HG03135 (cell line): ENCODE measurements at regions not wholly inside any gene's neighbourhood (a gene's known extent, or its start where the extent isn't known, plus 50 kb on each side); places are given as distances from the start of the nearest gene placed in this dataset.
"Not testable (repeated sequence)": the region's sequence is repeated elsewhere in the genome, so short reads cannot be mapped to it uniquely, and the experiment has no call there.

ENCODE experiments used
- ATAC-seq: cut with Tn5 transposase; IDR thresholded peaks from one replicate; pipeline ENCODE4 v1.9.1; 2021; ENCODE audit warnings: mild to moderate bottlenecking, moderate library complexity; ENCODE audit not compliant: unreplicated experiment

DNA sequence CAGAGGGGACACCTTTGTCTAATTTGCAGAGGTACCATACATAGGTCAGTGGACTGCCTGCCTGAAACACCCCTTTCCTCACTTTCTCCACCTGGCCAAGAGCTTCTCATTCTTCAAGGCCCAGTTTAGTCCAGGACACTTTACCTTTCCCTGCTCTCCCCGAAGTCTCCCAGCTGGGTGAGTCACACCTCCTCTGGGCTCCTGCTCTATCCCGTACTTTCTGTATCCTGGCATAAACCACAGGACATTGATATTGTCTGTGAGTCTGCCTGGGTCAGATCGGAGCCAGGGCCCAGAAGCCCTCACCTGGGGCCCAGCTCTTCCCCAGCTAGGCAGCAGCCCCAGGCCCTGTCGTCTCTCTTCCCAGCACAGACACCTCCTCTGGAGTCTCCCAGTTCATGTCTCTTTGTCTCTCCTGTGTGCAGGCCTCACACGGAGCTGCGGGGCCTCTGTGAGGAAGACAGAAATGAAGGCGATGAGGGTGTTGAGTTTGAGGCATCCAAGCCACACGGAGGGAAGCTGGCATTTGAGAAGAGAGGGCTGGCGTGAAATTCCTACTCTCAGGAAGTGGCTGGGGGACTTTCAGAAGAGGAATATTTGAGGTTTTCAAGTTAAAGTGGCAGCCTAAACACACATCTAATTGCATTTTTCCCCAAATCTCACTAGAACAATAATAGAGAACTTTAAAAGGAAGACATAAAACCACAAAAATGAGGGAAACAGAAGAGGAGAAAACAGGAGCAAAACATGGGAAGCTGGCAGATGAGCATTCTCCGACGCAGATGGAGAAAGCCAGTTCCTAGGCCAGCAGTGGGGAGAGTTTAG lies 79.6 kb upstream of the LAPTM4A start:
- ATAC-seq, result no peak

DNA sequence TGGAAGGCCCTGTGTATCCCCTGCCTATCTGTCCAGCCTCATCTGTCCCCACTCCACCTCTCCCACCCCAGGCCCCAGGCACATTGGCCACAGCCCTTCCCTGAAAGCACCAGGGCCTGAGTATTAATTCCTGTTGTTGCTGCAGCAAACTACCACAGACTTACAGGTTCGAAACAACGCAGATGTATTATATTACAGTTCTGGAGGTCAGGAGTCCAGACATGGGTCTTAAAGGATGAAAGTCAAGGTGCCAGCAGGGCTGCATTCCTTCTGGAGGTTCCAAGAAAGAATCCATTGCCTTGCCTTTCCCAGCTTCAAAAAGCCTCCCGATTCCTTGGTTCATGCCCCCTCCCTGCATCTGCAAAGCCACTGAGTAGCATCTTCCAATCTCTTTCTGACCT lies 78.7 kb upstream of the LAPTM4A start:
- no peak for ATAC-seq

DNA sequence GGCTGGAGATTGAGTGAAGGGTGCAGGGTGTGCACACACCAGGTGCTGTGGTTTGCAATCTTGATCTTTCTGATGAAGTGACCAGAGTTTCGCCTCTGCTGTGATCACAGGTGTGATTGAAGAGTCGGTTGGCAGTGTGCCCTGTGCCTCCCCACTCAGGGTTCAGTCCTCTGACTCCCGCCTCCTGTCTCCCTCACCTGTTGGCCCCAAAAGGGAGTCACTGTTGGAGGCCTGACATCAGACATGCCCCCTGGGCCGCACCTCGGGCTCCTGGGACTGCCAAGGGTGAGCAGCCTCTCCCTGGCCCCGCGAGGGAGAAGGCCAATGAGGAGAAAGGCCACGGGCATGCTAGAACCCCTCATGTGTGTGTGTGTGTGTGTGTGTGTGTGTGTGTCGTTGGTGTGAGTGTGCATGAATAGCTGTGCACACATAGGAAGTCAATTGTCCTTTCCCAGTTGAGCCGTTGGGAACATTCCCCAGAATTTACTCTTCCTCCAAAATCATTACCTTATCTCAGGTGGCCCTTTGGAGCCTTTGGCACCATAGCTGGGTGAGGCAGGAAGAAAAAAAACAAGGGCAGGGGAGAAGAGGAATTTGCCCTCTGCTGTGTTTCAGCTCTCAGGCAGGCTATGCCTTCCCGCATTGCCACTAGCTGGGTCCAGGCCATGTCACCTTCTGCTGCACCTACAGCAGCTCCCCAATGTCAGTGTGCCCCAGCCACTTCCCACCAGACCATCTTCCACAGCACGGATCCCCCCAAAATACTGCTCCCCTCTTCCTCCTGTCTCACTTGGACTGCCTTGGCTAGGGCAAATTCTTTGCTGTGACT lies 78.1 kb upstream of the LAPTM4A start:
- ATAC-seq, result no peak

DNA sequence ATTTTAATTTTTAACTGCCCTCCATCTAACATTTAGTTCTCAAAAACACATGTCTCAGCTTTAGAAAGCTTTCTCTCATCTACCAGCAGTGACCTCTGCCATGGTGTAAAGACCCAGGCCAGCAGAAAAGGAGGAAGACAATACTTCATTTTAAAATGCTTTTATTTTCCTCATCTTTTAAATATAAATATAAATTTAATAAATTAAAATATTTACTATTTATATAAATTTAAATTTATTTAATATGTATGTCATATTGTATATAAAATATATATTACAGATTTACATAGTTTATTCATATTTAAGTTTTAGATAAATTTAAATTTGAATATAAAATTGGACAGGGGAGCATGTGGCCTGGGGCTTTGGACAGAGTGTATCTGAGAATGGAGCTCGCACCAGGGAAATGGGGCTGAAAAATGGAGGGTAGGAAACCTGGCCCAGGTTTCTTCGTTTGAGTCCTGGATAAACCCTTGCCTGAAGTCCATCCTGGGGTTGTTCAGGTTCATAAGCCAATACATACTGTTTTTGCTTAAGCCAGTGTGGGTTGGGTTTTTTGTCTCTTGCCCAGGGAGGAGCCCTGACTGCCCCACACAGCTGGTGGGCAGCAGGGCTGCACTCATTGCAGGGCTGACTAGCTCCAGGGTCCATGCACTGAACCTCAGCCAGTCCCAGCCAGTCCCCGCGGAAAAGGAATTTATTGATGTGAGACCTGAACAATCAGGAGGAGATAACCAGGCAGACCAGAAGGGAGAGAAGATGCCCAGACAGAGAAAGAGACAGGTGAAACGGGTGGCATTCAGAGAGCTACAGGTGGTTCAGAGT lies 77.3 kb upstream of the LAPTM4A start:
- no peak for ATAC-seq

DNA sequence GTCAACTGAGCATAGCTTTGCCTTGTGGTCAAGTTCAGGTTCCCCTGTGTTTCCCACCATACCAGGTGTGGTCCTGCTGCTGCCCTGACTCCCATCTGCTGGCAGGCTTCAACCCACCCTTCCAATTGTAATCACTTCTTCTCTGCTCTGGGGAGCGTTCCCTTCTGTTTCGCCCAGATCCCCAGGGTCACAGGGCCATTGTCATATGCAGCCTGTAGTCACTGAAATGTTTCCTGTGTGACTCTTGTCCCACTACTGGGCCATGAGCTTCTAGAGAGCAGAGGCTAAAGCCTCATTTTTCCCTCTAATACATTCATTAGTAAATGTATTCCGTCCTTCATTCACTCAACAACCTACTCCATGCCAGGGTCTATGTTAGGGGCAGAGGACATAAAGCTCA lies 75.0 kb upstream of the LAPTM4A start:
- ATAC-seq, result no peak

DNA sequence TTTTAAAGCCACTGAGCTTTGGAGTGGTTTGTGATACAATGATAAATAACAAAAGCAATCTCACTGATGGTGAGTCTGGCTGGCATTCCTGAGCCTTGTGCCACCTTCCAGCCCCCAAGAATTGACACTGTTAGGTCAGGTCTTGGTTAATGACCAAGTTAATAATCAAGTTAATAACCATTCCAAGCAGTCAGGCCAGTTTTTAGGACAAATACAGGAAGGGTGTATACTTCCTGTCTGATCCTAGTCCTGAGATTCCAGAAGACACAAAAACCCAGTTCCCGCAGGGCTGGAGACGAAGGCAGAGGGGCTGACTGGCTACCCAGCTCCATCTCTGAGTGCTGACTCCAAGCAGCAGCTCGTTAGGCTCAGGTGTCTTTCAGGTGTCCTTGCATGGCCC lies 74.6 kb upstream of the LAPTM4A start:
- no peak for ATAC-seq

DNA sequence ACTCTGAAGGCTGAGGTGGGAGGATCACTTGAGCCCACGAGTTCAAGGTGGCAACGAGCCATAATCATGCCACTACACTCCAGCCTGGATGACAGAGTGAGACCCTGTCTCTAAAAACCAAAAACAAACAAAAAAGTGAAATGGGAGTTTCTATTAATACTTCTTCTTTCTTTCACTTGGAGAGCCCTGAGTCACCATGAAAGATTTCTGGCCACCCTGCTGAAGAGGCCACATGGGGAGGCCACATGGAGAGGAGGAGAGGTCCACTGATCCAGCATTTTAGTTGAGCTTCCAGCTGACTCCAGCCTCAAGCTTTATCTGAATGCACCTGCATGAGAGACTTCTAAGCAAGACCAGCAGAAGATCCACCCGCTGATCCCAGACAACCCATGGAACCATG lies 74.2 kb upstream of the LAPTM4A start:
- no peak for ATAC-seq

DNA sequence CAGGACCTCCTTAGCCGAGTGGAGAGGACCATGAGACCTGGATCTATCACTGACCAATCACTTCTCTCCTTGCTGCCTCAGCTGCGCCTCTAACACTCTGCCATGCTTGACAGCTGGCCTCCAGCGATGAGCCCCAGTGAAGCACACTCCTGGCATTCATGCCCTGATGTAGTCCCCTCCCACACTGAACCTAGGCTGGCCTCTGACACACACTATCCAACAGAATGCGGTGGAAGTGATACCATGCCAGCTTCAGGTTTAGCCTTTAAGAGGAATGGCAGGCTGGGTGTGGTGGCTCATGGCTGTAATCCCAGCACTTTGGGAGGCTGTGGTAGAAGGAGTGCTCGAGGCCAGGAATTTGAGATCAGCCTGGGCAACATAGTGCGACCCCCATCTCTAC lies 73.7 kb upstream of the LAPTM4A start:
- no peak for ATAC-seq

DNA sequence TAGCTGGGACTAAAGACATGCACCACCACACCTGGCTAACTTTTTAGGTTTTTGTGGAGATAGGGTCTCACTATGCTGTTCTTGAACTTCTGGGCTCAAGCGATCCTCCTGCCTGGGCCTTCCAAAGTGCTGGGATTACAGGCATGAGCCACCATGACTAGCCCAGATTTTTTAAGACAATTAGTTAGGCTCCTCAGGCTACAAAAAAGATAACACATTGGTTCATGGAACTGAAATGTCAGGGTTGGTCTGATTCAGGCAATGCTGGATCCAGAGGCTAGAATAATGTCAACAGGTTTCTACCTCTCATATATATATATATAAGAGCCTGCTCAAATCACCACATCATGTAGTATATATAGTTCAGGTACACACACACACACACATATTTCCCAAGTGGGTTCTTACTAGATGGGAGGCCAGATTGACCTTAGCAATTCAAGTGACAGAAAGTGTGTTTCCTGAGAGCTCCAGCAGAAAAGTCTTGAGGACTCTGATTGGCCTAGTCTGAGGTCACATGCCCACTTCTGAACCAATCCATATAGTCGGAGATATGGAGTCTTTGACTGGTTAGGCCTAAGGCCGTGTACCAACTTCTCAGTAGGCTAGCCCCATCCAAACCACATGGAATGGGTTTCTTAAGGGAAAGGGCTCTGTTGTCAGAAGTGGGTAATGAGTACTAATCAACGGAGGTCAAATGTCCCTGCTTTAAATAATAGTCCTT lies 72.6 kb upstream of the LAPTM4A start:
- no peak for ATAC-seq

DNA sequence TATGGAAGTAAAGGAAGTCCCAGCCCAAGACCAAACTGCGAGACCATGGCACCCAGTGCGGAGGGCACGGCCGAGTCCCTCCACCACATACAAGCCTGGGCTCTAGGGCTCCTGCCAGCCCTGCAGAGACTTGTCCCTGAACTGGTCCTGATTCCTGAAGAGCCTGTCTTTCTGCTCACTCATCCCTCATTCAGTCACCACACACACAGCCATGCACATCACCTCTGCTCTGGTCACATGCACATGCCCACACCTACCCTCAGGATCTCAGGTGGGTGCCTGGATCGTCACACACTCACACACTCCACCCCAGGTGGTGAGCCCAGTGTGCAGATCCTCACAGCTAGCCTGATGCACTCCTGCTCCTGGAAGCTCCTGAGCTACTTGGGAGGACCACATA lies 71.4 kb upstream of the LAPTM4A start:
- no peak for ATAC-seq

DNA sequence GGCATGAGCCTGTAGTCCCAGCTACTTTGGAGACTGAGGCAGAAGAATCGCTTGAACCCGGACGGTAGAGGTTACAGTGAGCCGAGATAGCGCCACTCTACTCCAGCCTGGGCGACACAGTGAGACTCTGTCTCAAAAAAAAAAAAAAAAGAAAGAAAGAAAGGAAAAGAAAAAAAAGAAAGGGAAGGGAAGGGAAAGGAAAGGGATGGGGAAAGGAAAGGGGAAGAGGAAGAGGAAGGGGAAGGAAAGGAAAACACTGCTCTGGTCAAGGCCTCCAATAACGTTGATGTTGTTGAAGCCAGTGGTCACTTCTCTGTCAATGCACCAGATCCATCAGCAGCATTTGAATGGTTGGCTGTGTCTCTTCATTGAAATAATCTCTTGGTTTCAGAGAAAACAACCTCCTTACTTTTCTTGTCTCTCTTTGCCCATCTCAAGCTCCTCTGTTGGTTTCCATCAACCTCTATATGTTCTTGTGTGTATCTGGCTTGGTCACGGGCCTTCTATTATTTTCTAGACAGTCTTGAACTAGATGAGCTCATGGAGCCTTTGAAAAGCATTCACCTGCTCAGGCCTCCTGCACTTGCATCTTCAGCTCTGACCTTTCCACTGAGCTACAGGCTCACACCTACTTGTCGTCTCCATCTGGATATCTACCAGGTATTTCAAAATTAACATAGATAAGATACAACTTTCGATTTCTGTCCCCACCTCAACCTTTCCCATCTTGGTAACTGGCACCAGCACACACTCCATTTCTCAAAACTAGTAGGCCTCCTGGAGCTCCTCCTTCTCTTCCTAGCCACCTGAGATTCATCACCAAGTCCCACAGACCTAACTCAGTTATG lies 69.4 kb upstream of the LAPTM4A start:
- no peak for ATAC-seq

DNA sequence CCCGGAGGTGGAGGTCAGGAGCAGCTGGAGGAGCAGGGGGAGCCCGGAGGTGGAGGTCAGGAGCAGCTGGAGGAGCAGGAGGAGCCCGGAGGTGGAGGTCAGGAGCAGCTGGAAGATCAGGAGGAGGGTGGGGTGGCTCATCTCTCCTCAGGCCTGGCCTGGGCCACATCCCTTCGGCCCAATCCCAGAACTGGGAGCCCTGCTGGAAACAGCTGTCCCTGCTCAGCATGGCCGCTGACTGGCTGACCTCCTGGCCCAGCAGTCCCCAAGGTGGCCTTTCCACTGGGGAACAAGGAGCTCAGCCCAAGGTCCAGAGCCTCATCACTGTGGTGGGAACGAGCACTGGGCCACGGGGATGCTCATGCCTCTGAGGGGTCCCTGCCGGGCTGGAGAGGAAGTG lies 66.6 kb upstream of the LAPTM4A start:
- ATAC-seq, result no peak

DNA sequence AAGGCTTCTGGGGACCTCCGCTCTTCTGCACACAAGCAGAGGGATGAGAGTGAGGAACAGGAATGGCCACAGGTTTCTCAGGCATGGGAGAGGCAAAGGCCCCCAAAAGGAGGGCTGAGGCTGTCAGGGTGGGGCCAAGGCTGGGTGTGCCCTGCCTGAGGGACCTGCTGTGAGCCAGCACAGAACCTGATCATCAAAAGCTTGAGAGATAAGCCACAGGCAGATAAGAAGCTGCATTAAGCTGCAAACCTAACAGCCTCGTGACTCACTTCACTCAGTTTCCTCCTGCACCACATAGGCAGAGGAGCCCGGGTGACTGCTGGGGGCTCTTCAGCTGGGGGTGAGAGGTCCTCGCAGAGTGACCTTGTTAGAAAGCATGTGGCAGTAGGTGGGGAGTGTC lies 64.5 kb upstream of the LAPTM4A start:
- ATAC-seq, result no peak

DNA sequence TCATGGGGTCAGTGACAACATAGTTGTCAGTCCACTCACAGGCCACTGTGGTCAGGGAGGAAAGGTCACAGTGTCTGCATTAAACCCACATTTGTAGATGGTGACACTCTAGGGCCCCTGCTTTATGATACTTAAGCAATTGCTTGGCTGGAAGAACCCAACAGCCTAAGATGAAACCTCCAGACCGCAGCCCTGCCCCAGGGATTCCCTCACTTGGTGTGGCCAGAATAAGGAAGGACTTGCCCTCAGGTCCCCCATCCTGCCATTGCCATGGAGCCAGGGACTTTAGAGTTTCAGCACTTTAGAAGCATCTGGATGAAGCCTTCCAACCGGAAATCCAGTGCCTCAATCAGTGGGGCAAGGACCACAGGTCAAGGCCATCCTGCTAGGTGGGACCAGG lies 63.9 kb upstream of the LAPTM4A start:
- ATAC-seq, result no peak

DNA sequence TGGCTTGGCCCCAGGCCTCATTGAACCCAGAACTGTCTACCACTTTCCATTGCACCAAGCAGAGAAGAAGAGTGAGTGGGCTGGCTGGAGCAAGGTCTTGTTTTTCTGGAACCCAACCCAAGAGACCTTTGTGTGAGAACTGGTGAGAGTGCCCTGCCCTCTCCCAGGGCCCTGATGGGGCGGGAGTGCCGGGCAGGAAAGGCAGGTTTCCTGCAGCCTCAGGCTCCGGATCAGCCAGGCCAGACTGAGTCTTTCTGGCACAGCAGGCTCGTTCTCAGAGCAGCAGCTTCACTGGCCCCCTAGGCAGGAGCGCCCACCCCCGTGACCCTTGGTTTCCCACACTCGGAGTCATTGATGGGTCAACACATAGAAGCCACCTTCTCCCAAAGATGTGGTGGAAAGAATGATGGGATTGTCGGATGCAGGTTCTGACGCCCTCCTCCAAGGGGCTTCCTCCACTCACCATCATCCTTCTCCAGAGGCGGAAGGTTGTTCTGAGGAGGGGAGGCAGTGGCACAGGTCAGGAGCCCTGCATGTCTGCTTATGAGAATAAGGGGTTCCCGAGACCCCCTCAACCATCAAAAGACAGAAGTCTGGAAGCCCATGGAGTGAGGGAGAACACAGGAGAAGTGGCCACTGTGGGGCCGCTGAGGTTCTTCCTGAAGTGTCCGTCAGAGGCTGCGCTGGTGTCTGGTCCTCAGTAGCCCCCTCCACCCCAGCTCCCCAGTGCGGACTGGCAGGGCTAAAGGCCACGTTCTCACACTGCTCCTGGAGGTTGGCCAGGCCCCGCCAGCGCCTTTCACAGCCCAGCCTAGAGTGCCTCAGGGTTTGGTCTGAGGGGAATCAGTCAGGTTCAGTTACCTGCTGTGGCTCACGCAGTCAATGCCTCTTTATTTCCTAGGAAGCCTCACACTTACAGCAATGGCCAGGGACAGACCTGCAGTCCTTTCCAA lies 62.8 kb upstream of the LAPTM4A start:
- no peak for ATAC-seq

DNA sequence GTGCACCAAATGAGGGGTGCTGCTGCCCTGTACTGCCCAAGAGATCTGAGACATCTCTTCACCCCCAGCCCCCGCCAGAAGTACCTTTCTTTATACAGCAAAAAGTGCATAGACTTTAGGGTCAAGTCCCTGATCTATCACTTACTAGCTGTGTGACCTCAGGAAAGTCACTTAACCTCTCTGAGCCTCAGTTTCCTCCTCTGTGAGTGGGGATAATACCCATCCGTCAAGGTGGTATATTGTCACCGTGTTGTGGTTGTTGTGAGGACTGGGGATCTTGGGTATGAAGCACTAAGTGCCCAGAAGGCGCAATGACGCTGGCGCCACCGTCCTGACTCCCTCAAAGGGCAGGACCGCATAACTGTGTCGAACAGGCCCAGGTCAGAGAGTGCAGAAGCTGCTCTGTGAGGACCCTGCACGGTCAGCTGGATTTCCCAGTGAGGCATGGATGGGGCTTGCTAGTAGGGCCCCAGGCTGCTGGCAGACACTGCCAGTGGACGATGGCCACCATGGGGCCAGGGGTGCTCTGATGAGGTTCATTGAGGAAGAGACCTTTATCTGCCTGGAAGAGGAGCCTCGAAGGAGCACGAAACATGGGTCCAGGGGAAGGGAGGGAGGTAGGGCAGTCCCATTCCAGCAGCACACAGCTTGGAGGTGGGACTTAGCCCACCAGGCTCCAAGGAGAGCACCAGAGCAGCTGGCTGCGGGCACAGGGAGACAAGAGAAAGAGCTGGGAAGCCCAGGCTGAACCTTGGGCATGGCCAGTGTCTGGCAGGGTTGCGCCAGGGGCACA lies 61.8 kb upstream of the LAPTM4A start:
- no peak for ATAC-seq

DNA sequence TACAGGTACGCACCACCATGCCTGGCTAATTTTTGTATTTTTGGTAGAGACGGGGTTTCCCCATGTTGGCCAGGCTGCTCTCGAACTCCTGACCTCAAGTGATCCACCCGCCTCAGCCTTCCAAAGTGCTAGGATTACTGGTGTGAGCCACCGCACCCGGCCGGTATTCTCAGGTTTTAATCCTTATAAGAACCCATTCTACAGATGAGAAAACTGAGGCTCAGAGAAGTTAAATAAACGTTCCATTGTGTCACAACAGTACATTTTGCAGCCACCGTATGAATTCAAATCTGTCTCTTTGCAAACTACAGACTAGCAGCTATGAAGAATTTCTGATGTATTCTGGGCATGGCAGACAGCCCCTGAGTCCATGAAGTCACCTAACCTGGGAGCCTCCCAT lies 60.9 kb upstream of the LAPTM4A start:
- ATAC-seq, result not testable (repeated sequence)
